Right hindlimb (tissue), 1 donor: ENCODE measurements at regions not wholly inside any gene's neighbourhood (a gene's known extent, or its start where the extent isn't known, plus 50 kb on each side); places are given as distances from the start of the nearest gene placed in this dataset.

Experiments used
- DNase-seq: peaks from one replicate; pipeline ENCODE4 v3.0.0-alpha.2; 2018

DNA sequence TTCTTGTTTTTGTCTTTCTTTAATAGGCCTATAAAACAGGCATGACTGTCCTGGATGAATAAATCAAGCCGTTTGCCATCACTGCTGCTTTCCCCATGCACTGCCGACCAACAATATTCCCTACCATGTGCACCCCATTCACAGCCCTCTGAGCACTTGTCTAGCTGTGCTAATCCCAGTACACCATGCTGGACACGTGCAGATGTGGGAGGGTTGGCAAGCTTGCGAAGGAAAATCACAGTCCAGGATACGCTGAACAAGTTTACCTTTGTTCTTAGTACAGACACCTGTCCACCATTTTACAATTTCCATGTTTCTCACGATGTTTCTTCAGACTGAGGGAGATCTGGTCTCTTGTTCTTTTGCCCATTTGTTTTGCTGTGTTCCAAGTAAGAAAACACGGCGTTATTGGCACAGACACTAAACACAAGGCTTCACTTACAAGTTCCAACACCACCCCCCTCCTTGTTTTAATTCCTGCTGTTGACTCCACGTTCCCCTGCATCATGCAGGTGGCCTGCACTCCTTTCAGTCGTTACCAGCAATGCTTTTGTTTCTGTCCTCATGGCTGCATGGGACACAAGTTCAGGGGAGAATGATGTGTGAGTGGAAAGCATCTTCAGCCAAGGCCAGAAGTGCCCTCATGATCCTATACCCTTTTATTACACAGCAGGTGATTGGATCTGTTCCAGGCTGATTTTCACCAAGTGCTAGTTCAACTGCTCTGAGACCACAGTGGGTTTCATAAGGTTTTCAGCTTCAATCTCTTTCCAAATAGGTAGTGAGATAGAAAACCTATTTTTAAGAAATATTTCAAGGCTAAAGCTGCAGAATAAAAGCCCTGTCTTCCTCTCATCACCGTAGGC is 608.9 kb downstream of the IRX1 start:
- no peak for DNase-seq

DNA sequence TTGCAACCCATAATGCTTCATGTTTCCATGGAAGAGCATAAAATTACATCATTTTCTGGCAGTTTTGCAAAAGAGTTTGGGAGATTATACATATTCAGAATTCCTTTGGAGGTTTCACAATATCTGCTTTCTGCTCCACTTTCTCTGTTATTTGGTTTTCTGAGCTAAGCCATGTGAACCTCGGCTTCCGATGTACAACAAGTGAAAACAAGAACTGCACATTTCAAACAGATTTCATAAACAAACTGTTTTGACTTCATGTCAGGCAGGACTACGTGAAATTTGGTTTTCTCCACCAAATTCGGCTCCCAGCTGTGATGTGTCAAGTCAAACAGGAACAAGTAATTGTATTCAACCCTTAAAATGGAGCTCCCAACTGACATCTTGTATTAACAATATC is 609.8 kb downstream of the IRX1 start:
- DNase-seq, result no peak

DNA sequence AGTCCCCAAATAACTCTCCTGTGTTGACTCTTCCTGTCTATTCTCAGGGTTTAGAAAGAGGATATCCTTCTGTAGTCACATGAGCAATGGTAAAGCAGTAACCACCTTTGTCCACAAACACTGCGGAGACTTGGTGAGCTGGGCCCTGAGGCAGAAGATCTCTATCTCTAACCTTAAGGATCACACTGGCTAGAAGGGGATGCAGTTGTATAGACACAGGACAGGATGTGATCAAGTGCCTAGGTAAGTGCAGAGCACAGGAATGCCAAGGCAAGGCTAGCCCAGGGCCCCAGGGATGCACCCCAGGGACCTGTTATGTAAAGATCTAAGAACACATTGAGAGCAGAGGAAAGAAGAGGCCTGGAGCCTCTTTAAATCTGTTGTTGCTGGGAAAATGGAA is 610.5 kb downstream of the IRX1 start:
- DNase-seq, result no peak

DNA sequence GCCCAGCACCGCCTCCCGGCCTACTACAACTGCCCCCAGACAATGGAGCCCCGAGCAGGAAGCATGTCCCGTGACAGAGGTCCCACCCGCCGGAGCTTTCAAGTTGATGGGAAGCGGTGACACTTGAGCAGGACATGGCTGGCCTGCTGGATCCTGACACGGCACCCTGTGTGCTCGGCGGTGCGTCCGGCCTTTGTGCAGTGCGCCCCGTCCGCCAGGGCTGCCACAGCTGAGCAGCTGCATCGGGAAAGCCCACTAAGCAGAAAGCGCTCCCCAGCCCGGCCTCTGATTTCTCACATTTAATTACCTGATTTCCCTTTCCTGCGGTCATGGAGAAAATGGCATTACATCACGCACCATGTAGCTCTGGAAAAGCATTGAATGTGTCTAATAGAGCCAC is 611.9 kb downstream of the IRX1 start:
- DNase-seq, result no peak

DNA sequence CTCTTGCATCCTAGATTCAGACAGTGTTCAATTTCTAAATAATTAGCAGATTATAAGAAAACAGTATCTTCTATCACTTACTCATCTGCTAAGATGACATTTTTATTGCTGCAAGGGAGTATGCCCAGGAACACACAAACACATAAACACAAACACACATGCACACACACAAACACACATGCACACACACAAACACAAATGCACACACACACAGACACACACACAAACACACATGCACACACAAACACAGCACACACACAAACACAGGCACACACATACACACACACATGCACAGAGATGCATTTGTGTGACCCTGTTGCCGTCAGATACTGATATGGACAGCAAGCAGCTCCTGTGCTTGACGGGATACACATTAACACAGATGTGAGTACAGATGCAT is 612.9 kb downstream of the IRX1 start:
- DNase-seq, result no peak

DNA sequence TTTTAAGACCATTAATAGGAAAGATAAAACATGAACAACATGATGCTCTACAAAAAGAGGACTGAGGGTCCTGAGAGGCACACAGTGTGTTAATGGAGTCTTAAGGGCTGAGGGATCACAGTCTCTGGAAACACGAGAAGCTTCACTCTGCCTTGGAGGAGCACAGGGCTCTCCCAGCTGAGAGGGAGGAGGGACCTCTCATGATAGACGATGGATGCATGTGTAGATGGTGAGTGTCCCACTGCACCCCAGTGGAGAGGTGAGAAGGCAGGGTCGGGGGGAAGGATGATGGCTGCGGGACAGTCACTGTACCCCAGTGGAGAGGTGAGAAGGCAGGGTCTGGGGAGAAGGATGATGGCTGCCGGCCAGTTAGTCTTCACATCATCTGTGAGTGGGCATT is 613.4 kb downstream of the IRX1 start:
- DNase-seq, result no peak

DNA sequence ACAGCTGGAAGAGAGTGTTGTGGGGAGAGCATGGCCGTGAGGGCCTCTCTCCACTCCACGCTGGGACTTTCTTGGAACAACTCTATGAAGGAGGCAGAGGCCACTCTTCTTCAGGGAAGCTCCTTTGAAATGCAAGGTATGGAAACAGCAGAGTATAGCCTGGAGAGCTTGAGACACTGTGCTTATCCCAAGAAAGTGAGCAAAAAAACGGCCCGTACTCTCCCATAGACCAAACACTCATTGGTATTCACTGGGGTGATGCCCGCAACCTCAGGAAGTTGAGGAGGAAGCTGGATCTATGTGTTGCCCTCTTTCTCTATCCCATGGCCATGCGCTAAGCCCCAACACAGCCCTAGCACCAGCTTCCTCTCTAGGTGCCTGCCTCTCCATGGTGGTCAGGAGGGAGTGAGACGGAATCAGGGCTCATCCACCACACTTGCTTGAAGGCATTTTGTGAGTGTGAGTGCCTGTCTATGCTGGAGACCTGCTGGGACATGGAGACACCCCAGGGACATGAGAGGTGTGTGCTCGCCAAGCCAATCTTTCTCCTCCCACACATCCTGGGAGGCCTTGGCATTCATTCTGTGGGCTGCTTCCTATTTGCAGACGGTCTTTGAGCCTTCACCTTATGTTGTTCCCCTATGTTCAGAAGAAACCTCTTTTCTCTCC is 616.6 kb downstream of the IRX1 start:
- no peak for DNase-seq

DNA sequence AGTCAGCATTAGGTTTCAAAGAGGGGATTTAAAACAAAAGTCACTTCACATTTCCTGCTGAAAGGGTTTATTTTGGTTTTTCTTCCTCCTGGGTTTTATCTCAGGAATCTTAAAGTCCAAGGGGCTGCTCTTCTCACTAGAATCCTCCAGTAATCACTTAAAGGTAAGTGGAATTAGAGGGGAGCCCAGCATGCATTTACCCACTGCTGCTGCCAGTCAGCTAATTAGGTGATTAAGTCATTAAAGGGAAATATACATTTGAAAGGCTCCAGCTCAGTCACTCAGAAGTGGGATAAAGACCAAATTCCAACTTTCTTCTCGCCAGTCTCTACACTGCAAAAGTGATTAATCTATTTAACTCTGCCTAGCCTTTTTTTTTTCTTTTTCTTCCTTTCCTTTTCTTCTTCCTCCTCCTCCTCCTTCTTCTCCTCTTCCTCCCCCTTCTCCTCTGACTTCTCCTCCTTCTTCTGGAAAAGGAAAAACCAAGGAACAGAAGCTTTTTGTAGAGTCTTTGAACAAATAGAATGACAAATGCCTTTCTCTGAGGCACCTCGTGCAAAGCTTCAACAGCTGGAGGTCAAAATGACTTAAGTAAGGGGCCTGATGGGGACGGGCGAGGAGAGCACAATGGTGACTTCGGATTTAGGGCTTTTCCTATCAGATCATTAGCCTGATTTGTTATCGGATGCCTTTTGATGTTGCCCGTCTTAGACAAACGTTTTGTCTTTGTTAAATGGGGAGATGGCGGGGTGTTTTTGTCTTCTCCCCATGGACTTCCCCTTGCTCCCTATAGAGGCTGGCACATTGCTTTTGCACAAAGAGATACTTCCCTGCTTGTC is 617.6 kb downstream of the IRX1 start:
- DNase-seq, result no peak

DNA sequence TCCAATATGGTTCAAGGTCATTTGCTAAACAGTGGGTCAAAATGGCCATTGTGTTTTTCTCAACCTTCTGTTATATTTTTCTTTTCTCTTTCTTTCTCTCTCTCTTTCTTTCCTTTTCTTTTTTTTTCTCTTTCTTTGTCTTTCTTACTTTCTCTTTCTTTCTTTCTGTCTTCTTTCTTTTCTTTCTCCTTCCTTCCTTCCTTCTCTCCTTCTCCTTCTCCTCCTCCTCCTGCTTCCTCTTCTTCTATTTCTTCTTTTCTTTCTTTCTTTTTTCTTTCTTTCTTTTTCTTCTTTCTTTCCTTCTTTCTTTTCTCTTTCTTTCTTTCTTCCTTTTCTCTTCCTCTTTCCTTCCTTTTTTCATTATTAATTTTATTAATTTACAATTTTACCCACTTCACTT is 619.5 kb downstream of the IRX1 start:
- no peak for DNase-seq

DNA sequence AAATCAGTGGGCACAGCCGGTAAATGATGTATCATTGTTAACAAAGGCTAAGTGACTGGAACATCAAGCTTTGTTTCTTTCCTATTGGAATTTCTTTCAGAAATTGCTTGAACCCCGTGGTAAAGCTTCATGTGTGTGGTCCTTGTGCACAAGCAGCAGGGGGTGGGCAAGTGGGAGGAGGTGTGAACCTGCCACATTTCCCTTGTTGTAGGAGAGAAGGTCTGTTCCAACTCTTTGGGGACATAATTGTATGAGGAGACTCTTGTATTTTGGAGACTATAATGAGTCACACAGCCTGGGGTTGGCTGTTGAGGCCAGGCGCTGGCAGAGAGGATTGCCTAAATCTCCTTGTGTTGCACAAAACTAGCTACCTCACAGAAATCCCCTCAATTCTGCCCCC is 620.5 kb downstream of the IRX1 start:
- DNase-seq, result no peak

DNA sequence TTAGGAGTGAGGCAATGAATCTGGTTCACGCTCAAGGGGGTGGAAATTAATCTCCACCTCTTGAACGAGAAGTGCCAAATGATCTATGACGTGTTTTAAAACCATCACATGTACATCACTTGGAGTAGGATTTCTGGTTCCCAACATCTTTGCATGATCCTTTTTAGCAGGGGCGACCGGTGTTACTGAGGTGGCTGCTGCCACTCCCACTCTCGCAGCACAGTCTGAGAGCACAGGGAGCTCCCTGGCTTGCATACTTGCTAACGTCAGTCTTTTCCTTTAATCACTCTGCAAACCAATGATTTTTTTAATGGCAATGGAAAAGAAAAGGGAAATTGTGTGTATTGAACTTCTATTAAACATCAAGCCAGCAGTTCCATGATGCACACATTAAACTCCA is 624.4 kb downstream of the IRX1 start:
- DNase-seq, result no peak

DNA sequence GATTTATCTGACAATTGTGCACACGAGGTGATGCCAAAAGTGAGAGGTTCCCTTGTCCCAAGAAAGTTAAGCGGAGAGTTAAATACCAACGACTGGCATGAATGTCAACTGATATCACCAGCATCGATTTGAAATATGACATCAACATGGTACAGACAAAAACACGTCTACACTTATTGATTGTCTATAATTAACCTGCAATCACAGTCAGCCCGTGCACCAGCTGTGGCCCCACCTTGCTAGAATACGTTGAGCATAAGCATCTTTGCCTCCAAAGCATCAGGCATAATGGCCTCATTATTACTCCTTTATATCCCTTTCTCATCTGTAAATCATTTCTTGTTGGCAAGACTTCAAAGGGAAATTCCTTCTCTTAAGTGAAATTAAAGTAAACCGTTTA is 625.4 kb downstream of the IRX1 start:
- DNase-seq, result no peak

DNA sequence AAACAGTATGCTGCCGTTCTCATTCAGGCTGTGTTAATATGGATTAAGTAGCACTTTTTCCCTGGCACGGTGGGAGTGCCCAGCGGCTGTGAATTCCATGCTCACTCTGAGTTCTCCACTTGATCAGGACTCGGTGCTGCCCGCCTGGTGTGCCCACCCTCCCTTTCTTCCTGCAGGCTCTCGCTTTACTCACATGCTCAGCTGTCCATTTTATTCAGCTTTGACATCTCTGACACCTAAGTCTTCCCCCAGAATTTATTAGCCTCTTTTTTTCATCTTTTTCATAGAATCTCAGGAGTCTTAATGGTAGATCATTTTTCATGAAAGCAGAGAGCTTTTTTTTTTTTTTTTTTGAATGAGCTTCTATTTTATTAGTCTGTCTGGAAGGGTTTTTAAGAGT is 626.5 kb downstream of the IRX1 start:
- no peak for DNase-seq

DNA sequence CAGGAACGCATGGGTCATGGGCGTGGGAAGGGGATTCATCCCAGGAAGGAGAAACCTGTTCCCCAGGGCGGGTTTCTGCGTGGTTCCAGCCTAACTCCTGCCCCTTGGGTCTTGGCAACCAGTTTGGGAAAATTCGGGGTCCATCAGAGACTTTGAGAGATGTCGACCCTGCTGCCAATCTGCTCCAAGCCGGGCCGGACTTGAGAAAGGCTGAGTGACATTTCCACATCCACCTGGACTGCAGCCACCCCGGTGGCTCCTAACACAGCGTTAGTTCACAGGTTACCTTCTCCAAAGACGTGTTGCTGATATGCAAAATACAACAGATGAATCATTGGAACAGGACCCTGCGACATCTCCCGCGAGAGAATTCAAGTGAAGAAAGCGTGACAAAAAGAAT is 627.2 kb downstream of the IRX1 start:
- DNase-seq, result no peak

DNA sequence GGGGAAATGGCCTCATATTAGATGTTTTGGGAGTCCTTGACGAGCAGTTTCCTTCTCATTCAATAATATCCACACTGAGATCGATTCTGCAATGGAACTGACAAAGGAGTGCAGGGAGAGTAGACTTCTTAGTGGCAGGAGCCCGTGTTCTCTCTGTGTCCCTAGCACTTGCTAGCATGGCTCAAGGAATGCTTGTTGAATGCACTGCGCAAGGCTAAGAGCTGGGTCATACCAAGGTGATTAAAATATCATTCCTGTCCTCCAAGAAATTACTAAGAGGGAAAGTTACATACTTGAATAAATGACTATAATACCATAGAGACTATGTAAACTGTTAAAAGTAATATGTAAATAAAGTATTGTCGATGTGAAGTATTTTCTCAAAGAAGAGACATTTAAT is 630.1 kb downstream of the IRX1 start:
- no peak for DNase-seq

DNA sequence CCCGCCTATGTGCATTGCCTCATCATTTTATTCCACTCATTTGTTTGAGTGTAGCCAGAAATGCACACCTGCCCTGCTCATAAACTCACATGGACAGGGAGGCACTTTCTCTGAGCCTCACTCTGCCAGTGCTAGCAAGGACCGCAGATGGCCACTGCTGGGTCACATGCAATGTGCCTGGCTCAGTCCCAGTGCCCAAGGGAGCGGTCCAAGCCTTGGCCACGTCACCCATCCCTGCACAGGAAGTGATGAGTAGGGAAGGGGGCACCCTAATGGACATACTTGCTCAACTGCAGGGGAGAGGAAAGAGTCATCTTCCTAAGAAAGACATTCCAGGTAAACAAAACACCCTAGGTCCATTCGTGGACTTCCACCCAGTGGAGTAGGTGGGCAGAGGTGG is 630.9 kb downstream of the IRX1 start:
- no peak for DNase-seq

DNA sequence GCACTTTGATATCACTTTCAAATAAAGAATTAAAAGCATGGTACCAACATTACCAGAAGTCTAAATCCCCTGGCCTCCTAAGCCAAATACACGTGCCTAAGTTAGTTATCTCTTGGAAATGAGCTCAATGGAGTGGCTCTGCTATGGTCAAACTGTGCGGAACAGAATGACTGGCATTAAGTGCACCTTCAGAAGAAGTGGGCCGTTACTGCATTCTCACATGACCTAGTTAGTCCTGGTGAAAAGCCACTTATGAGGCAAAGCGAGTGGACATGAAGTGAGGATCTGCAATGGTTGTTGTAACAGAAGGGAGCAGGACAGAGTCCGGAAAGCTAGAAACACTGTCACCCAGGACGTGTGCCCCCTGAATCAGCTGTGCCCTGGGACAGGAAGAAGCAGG is 633.1 kb downstream of the IRX1 start:
- DNase-seq, result no peak

DNA sequence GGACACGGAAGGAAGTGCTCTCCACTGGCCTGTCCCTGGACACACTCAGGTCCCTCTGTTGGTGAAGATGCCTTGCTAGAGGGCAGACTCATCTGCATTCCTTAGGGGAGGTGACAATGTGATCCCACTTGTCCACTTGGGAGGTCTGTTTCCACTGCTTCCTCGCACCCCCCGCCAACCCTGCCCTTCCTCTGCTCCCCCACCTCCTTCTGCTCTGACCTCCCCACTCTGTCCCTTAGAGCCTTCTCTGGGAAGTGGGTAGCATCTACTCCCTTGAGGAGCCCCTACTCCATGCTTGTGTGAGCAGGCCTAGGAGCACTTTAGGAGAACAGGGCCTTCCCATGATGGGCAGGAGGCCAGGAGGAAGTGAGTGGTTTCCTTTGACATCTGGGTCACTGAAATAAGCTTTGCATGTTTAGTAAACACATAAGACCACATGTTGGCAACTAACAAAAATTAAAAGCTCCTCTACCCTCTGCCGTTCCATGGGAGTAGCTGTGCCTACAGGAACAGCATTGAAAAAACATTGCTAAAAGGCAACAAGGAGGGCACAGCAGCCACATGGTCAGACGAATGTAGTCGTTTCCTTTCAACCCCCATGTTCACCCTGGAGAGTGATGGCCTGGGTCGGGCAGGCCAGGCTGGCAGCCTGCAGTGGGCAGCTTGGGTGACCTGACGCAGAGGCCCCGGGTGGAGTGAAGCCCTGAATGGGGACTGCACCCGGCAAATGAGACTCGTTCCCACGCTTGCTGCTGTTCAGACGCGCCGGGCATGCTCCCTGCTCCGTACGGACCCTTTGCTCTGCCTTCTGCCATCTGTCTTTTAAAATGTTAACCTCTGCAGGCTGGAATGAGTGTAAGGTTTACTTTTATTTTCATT is 634.0 kb downstream of the IRX1 start:
- DNase-seq, result no peak

DNA sequence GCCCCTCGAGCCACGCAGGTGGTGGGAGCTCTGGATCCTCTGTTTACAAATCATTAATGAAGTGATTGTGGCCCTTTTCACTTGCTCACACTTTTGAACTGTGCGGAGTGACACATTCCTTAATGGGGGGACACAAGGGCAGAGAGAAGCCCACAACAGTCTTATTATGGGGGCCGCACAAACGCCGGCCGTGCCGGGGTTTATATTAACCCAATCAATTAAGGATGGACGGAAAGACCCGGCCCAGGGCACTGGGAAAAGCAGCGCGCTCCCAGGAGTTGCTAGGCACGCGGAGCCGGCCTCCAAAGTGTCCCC is 634.8 kb downstream of the IRX1 start:
- no peak for DNase-seq

DNA sequence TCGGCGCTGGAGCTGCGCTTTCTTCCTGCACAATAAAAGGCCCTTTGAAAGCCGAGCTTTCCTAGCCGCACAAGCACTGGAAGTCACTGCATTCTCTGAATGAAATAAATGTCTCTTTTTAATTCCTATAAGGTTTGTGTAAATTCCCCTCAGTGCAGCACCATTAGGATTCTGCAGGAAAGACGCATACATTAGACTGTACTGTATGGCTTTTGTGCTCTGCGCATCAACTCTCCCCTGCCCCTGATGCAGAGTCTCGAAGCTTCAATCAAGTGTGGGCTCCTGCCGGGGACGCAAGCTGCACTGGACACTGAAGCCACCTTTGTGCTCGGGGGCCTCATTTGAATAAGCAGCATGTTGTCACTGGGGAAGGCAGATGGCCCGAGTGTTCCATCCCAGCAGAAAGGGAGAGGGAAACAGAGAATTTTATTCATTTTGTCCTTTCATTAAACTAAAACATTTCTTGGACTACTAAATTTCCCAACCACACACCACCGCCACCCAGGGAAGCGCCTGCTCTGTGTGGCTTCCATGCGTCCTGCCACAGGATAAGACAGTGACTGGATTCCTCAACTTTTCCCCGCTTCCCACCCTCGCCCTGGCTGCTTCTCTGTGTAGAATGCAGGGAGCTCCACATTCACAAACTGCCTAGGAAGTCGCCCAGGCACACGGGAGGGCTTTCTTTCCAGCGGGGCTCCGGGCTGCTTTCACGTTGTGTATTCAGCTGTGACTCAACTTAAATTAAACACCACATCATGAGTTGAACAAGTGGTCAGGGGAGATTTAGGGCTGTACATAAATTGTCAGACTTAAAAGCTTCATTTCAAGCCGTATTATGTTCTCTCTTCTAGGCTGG is 635.4 kb downstream of the IRX1 start:
- DNase-seq, result no peak

DNA sequence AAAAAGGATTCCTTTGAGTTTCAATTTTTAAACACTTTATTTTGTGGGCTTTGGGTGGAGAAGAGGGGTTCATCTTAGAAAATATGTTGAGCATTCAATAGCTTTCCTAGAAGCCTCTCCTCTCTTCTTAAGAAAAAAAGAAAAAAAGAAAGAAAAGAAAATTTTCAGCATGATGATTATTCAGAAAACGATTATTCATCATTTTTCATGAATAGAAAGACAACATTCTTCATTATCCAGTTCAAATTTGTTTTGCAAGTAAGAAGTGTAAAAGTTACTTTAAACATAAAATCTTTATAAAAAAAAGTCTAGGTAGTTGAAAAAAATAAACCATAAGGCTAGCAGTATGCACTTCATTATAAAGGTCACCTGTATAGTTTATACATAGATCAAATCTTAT is 636.5 kb downstream of the IRX1 start:
- DNase-seq, result no peak

DNA sequence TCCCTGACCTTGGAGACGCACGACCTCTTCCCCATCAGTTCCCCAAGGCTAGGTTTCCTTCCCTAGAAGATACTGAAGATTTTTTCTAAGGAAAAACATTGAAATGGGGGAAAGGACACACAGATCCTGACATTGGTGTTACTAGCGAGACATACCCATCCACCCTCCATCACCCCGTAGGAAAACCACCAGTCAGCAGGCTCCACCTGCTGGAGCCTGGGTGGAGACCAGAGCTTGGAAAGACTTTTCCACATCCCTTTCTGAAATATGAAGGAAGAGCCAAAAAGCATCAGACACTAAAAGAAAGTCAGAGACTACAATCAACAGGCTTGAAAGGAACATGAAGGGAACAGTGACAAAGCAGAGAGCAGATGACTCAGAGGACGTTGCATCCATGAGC is 638.0 kb downstream of the IRX1 start:
- no peak for DNase-seq
